MCF 10A (cell line): ENCODE measurements at regions not wholly inside any gene's neighbourhood (a gene's known extent, or its start where the extent isn't known, plus 50 kb on each side); places are given as distances from the start of the nearest gene placed in this dataset.

ENCODE experiments used
- BruUV-seq: library from RNA; stranded (reverse); fragments of 400-500 nt; replicated peaks from 2 replicates; lab custom pipeline; 2021; lab: Mats Ljungman, UMichigan
- CTCF ChIA-PET: fragments of 300-600 bp; sonication (Branson Sonifier 250); formaldehyde crosslinking; extraction: SDS; loops from one replicate; lab custom pipeline; 2021; ENCODE audit warnings: antibody characterized with exemption, inconsistent platforms; lab: Yijun Ruan, JAX
- POLR2A ChIA-PET: fragments of 300-600, 350-650 bp; sonication (Branson Sonifier 250); formaldehyde crosslinking; extraction: SDS; loops from one replicate; lab custom pipeline; 2020; ENCODE audit warnings: antibody characterized with exemption, inconsistent platforms; lab: Yijun Ruan, JAX
- DNase-seq: peaks from one replicate; pipeline ENCODE4 v3.0.0-alpha.2; 2018; ENCODE audit not compliant: unreplicated experiment
- H3K27ac Mint-ChIP-seq: one replicate; pipeline ENCODE4 v1.8.0; 2022; ENCODE audit warnings: mild to moderate bottlenecking, low read depth, mixed read lengths; ENCODE audit not compliant: unreplicated experiment
- H3K27me3 Mint-ChIP-seq: one replicate; pipeline ENCODE4 v1.8.0; 2022; ENCODE audit warnings: mixed read lengths; ENCODE audit not compliant: insufficient read depth, unreplicated experiment
- H3K36me3 Mint-ChIP-seq: one replicate; pipeline ENCODE4 v1.8.0; 2022; ENCODE audit warnings: mild to moderate bottlenecking, moderate library complexity, mixed read lengths; ENCODE audit not compliant: insufficient read depth, unreplicated experiment
- H3K4me1 Mint-ChIP-seq: one replicate; pipeline ENCODE4 v1.8.0; 2022; ENCODE audit warnings: mixed read lengths; ENCODE audit not compliant: insufficient read depth, unreplicated experiment
- H3K4me3 Mint-ChIP-seq: one replicate; pipeline ENCODE4 v1.8.0; 2022; ENCODE audit warnings: mild to moderate bottlenecking, moderate library complexity, mixed read lengths; ENCODE audit not compliant: unreplicated experiment
- H3K9me3 Mint-ChIP-seq: one replicate; pipeline ENCODE4 v1.8.0; 2022; ENCODE audit warnings: mixed read lengths; ENCODE audit not compliant: unreplicated experiment
- intact Hi-C: fragments of 100-400 bp; cut with micrococcal nuclease; formaldehyde crosslinking; loops from 2 replicates; pipeline ENCODE4 v1.14.1; 2022
- TF ChIP-seq, protein P1 (sequence below): fragments of 200-600 bp; IDR thresholded peaks from one replicate; pipeline ENCODE4 v1.8.0; 2022; ENCODE audit warnings: antibody characterized with exemption, mild to moderate bottlenecking; ENCODE audit not compliant: unreplicated experiment

DNA sequence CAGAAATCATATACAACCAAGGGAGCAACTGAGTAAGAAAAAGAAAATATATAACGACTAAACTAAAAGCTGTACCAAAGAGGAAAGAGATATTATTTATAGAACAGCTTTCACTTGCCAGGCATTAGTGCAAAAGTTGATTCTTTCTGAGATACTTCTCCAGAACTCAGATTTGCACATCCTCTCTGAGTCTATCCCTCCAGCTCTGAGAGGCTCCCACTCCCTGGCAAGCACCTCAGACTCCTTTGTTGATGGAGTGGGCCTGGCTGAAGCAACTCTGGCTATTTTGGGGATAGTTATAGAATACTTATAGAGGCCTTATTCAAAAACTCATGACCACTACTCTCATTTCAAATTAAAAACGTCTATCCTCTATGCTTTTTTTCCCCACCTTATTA, 501.6 kb upstream of the TNP1 start:
- Mint-ChIP-seq H3K9me3 (no peaks in the 10 kb centered on the region), H3K36me3 (no peaks in the 10 kb centered on the region), H3K4me3 (no peak overlapping the region), H3K4me1 (peaks cover 18% of the 10 kb centered on the region), H3K27me3 (no peaks in the 10 kb centered on the region), H3K27ac (peak overlapping the region; percentile 65)
- CTCF ChIA-PET = interaction anchor here (0.5 to 1.3 kb wide), 4 partner anchors 46 to 351 kb away, joined by 3 to 5 read pairs (median 3); no protein-coding TSS in a partner anchor
- BruUV-seq = no TSS peak
- TF ChIP-seq, protein P1, sequence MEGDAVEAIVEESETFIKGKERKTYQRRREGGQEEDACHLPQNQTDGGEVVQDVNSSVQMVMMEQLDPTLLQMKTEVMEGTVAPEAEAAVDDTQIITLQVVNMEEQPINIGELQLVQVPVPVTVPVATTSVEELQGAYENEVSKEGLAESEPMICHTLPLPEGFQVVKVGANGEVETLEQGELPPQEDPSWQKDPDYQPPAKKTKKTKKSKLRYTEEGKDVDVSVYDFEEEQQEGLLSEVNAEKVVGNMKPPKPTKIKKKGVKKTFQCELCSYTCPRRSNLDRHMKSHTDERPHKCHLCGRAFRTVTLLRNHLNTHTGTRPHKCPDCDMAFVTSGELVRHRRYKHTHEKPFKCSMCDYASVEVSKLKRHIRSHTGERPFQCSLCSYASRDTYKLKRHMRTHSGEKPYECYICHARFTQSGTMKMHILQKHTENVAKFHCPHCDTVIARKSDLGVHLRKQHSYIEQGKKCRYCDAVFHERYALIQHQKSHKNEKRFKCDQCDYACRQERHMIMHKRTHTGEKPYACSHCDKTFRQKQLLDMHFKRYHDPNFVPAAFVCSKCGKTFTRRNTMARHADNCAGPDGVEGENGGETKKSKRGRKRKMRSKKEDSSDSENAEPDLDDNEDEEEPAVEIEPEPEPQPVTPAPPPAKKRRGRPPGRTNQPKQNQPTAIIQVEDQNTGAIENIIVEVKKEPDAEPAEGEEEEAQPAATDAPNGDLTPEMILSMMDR = no peak
- intact Hi-C loops = no loop called here
- no peak for DNase-seq
- POLR2A ChIA-PET = no interaction called here

DNA sequence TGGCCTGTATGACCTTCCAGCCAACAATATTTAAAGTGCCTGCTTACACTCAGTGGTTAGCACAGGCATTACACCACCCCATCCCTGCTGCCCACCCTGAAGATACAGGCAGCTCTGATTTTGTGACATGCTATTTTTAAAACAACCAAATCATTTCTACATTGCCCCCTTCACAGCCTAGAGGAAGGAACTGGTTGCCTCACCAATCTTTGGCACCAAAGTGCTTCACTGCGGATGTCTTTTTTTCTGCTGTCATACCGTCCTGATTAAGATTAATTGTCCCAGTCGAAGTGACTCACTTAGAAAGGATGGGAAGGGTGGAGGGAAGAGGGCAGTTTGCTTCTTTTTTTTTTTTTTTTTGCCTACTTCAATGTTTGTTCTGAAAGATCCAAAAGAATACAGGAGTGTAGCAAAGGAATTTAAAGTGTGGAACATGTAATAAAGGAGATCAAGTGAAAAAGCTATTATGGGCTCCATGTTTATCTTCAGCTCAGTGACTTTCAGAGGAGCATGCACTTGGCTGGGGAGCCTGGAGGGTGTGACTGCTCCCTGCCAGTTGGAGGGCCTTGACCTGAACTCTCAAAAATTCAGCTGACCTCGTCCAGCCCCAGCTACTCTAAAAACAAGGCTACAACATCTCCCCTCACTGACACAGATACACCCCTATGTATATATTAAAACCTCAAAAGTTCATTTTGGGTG, 501.1 kb upstream of the TNP1 start:
- intact Hi-C loops = no loop called here
- ChIA-PET CTCF (interaction anchor here (0.5 to 1.3 kb wide), 4 partner anchors 45 to 572 kb away, joined by 3 to 5 read pairs (median 3); no protein-coding TSS in a partner anchor), POLR2A (no interaction called here)
- H3K9me3 Mint-ChIP-seq = no peaks in the 10 kb centered on the region
- BruUV-seq = no TSS peak
- peak; percentile 66 for DNase-seq
- no peaks in the 10 kb centered on the region for H3K27me3 Mint-ChIP-seq
- no peaks in the 10 kb centered on the region for H3K36me3 Mint-ChIP-seq
- H3K27ac Mint-ChIP-seq = peak overlapping the region; percentile 65
- TF ChIP-seq, protein P1 = no peak
- peaks cover 18% of the 10 kb centered on the region for H3K4me1 Mint-ChIP-seq
- no peak overlapping the region for H3K4me3 Mint-ChIP-seq

DNA sequence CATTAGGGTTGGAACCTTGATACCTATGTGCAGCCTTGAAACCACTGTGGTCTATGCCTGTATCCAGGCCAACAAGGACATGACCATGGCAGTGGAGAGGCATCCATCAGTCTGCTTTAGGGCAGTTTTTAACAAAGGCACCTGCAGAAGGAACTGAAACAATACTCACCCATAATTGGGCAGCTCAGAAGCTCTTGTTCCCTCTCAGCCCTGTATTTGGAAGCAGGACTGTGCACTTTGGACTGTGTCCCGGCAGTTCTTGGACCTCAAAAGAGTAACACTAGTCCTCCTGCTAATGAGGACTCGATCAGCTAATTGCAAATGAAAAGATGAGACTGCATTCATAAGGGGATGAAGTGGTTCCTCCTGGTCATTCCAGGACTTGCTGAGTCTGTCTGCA, 500.2 kb upstream of the TNP1 start:
- BruUV-seq = no TSS peak
- H3K27me3 Mint-ChIP-seq = no peaks in the 10 kb centered on the region
- no peak overlapping the region for H3K27ac Mint-ChIP-seq
- H3K4me1 Mint-ChIP-seq = peaks cover 18% of the 10 kb centered on the region
- intact Hi-C loops = no loop called here
- H3K4me3 Mint-ChIP-seq = no peak overlapping the region
- TF ChIP-seq, protein P1 = no peak
- ChIA-PET POLR2A (no interaction called here), CTCF (interaction anchor here (0.7 to 1.3 kb wide), 3 partner anchors 151 to 571 kb away, joined by 3 to 5 read pairs (median 3); no protein-coding TSS in a partner anchor)
- H3K9me3 Mint-ChIP-seq = no peaks in the 10 kb centered on the region
- DNase-seq = no peak
- H3K36me3 Mint-ChIP-seq = no peaks in the 10 kb centered on the region

DNA sequence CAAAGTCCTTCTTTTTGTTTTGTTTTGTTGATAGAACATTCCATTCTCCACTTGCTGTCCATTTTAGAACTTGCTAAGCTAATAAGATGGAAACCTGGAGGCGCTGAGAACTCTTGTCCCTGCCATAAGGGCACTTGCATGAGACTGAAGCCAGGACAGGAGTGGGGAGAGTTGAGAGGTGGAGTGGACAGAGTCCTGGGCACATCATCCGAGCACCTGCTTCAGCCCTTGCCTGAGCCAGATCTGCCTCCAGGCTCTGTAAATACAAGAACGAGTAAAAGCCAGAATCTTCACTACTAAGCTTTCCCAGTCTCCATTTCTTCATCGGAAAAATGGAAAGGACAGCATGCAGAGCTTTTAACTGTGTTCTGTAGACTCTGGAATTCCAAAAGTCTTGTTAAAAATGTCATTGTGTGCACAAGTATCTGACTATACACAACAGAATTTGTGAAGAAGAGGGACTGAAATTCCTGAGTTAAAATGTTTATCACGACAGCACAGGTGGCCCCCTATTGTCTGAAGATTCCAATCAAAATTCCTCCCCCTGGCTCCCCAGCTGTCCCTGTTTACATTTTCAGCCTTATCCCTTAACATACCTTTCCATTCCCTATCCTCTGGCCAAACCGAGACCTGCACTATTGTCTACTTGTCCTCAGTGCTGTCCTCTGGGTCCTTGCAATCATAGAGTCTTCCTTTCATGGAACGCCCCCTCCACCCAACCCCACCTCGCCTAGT, 498.2 kb upstream of the TNP1 start:
- POLR2A ChIA-PET = interaction anchor here (0.7 kb wide), 1 partner anchor 132 kb away, joined by 6 read pairs; no protein-coding TSS in a partner anchor
- TF ChIP-seq, protein P1 = no peak
- H3K36me3 Mint-ChIP-seq = no peaks in the 10 kb centered on the region
- no peaks in the 10 kb centered on the region for H3K9me3 Mint-ChIP-seq
- CTCF ChIA-PET = interaction anchor here (1.7 kb wide), 1 partner anchor 11 kb away, joined by 5 read pairs; no protein-coding TSS in a partner anchor
- no TSS peak for BruUV-seq
- H3K27ac Mint-ChIP-seq = no peak overlapping the region
- H3K27me3 Mint-ChIP-seq = no peaks in the 10 kb centered on the region
- DNase-seq = no peak
- no peak overlapping the region for H3K4me3 Mint-ChIP-seq
- intact Hi-C loops = no loop called here
- peaks cover 18% of the 10 kb centered on the region for H3K4me1 Mint-ChIP-seq
